ENCODE measurements at regions not wholly inside any gene's neighbourhood (a gene's known extent, or its start where the extent isn't known, plus 50 kb on each side); places are given as distances from the start of the nearest gene placed in this dataset.
"Not testable (repeated sequence)": the region's sequence is repeated elsewhere in the genome, so short reads cannot be mapped to it uniquely, and the experiment has no call there.

GRCh38 chr4:26061248-26061986 is 147.4 kb downstream of the SMIM20 start:
- intact Hi-C loops (cut with DNase I), result no loop called here
- no peak for DNase-seq (ENCODE audit: low spot score)

GRCh38 chr4:26062215-26062614 is 148.2 kb downstream of the SMIM20 start:
- no peak for DNase-seq (ENCODE audit: low spot score)
- intact Hi-C loops (cut with DNase I), result no loop called here

- intact Hi-C loops (cut with DNase I), result not testable (repeated sequence)
Observed at GRCh38 chr4:26064009-26064408, 150.0 kb downstream of the SMIM20 start.

GRCh38 chr4:26065833-26066232 is 151.8 kb downstream of the SMIM20 start:
- no peak for DNase-seq (ENCODE audit: low spot score)
- intact Hi-C loops (cut with DNase I), result no loop called here

More at GRCh38 chr4:26064009-26064408, 150.0 kb downstream of the SMIM20 start:
- not testable (repeated sequence) for DNase-seq (ENCODE audit: low spot score)

GRCh38 chr4:26067035-26067434 is 153.0 kb downstream of the SMIM20 start:
- no peak for DNase-seq (ENCODE audit: low spot score)
- intact Hi-C loops (cut with DNase I), result no loop called here

- intact Hi-C loops (cut with DNase I), result no loop called here
- DNase-seq (ENCODE audit: low spot score), result no peak
Observed at GRCh38 chr4:26069218-26069617, 155.2 kb downstream of the SMIM20 start.

- intact Hi-C loops (cut with DNase I), result no loop called here
- no peak for DNase-seq (ENCODE audit: low spot score)
Observed at GRCh38 chr4:26071688-26072087, 157.7 kb downstream of the SMIM20 start.

GRCh38 chr4:26073886-26074560 is 160.0 kb downstream of the SMIM20 start:
- intact Hi-C loops (cut with DNase I), result no loop called here
- DNase-seq (ENCODE audit: low spot score), result no peak

- DNase-seq (ENCODE audit: low spot score), result no peak
- intact Hi-C loops (cut with DNase I), result no loop called here
Observed at GRCh38 chr4:26074712-26075430, 160.9 kb downstream of the SMIM20 start.

- no peak for DNase-seq (ENCODE audit: low spot score)
- intact Hi-C loops (cut with DNase I), result no loop called here
Observed at GRCh38 chr4:26075583-26075982, 161.6 kb downstream of the SMIM20 start.

GRCh38 chr4:26076000-26076587 is 162.1 kb downstream of the SMIM20 start:
- intact Hi-C loops (cut with DNase I), result no loop called here

GRCh38 chr4:26076896-26077295 is 162.9 kb downstream of the SMIM20 start:
- intact Hi-C loops (cut with DNase I), result no loop called here

More at GRCh38 chr4:26076000-26076587, 162.1 kb downstream of the SMIM20 start:
- no peak for DNase-seq (ENCODE audit: low spot score)

GRCh38 chr4:26077756-26078155 is 163.7 kb downstream of the SMIM20 start:
- DNase-seq (ENCODE audit: low spot score), result no peak
- intact Hi-C loops (cut with DNase I), result no loop called here

More at GRCh38 chr4:26076896-26077295, 162.9 kb downstream of the SMIM20 start:
- no peak for DNase-seq (ENCODE audit: low spot score)

- intact Hi-C loops (cut with DNase I), result loop anchor here (5.0 to 10.0 kb wide), 2 partner anchors 124 to 241 kb away; partner anchors contain the start of gene RBPJ
- DNase-seq (ENCODE audit: low spot score), result no peak
Observed at GRCh38 chr4:26080870-26081628, 167.0 kb downstream of the SMIM20 start.

- intact Hi-C loops (cut with DNase I), result loop anchor here (2.0 to 10.0 kb wide), 3 partner anchors 123 to 329 kb away; partner anchors contain the start of gene RBPJ
Observed at GRCh38 chr4:26081795-26082498, 167.9 kb downstream of the SMIM20 start.

GRCh38 chr4:26082565-26082964 is 168.5 kb downstream of the SMIM20 start:
- no peak for DNase-seq (ENCODE audit: low spot score)
- intact Hi-C loops (cut with DNase I), result loop anchor here (2.0 to 10.0 kb wide), 3 partner anchors 122 to 328 kb away; partner anchors contain the start of gene RBPJ

More at GRCh38 chr4:26081795-26082498, 167.9 kb downstream of the SMIM20 start:
- DNase-seq (ENCODE audit: low spot score), result no peak

- intact Hi-C loops (cut with DNase I), result loop anchor here (2.0 to 10.0 kb wide), 3 partner anchors 121 to 327 kb away; partner anchors contain the start of gene RBPJ
- DNase-seq (ENCODE audit: low spot score), result no peak
Observed at GRCh38 chr4:26083987-26084386, 170.0 kb downstream of the SMIM20 start.

GRCh38 chr4:26084414-26084813 is 170.4 kb downstream of the SMIM20 start:
- intact Hi-C loops (cut with DNase I), result loop anchor here (5.0 to 10.0 kb wide), 2 partner anchors 120 to 238 kb away; partner anchors contain the start of gene RBPJ
- no peak for DNase-seq (ENCODE audit: low spot score)

Measured in cardiac septum (tissue), 1 donor.